ENCODE measurements at regions not wholly inside any gene's neighbourhood (a gene's known extent, or its start where the extent isn't known, plus 50 kb on each side); places are given as distances from the start of the nearest gene placed in this dataset.

- no peak for TF ChIP-seq CTCF (IDR thresholded peaks at IDR 0.05)
- no peak for TF ChIP-seq POLR2A (IDR thresholded peaks at IDR 0.05)
- no peak for TF ChIP-seq POLR2AphosphoS5 (IDR thresholded peaks at IDR 0.05)
Measured at GRCh38 chr13:37241786-37242185, 136.3 kb upstream of the CSNK1A1L start.
